ENCODE measurements at regions not wholly inside any gene's neighbourhood (a gene's known extent, or its start where the extent isn't known, plus 50 kb on each side); places are given as distances from the start of the nearest gene placed in this dataset.

GRCh38 chr3:87761341-87761740 lies 297.5 kb downstream of the CGGBP1 start:
- TF ChIP-seq NR2C2 (CRISPR knock-in tag; IDR thresholded peaks at IDR 0.05) (no peak), ATF3 (CRISPR knock-in tag; conservative IDR thresholded peaks at IDR 0.05) (no peak), ZNF396 (CRISPR knock-in tag; IDR thresholded peaks at IDR 0.05; ENCODE audit: borderline replicate concordance) (no peak), CTCF (IDR thresholded peaks at IDR 0.05) (no peak), NFYB (CRISPR knock-in tag; conservative IDR thresholded peaks at IDR 0.05; ENCODE audit: low read depth) (no peak), PREB (CRISPR knock-in tag; IDR thresholded peaks at IDR 0.05; ENCODE audit: borderline replicate concordance) (no peak), ZSCAN18 (CRISPR knock-in tag; IDR thresholded peaks at IDR 0.05) (no peak), PRRX2 (CRISPR knock-in tag; IDR thresholded peaks at IDR 0.05) (no peak), ATF1 (CRISPR knock-in tag; IDR thresholded peaks at IDR 0.05) (no peak), ELF4 (CRISPR knock-in tag; IDR thresholded peaks at IDR 0.05; ENCODE audit: low read depth) (no peak), SP1 (CRISPR knock-in tag; conservative IDR thresholded peaks at IDR 0.05) (no peak), MAX (CRISPR knock-in tag; IDR thresholded peaks at IDR 0.05) (no peak), ZNF423 (CRISPR knock-in tag; IDR thresholded peaks at IDR 0.05) (no peak)
